Umbilical cord (tissue), 1 donor: ENCODE measurements at regions not wholly inside any gene's neighbourhood (a gene's known extent, or its start where the extent isn't known, plus 50 kb on each side); places are given as distances from the start of the nearest gene placed in this dataset.

Experiments
- DNase-seq: peaks from one replicate; pipeline ENCODE4 v3.0.0-alpha.2; 2015; ENCODE audit warnings: low spot score

DNA sequence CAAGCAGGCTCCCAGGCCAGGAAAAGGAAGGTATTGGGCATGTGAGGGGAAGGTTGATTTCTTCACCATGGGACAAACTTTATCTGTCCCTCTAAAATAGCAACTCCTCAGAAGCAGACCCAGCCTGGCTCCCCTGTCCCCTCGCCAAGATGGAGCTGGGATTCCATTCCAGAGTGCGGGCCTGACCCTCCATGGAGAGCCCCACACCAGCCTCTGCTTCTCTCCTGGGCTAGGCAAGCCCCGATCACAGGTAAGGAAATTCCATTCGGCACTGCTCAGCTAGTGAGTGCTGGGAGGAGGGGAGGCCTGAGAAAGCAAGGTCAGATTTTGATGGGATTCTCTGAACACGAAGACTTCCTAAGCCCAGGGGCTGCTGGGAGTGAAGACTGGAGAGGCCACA is 98.4 kb downstream of the EFNB1 start:
- DNase-seq, result no peak

- DNase-seq, result no peak
Measured at GRCh38 chrX:68923147-68923546, 94.3 kb downstream of the EFNB1 start.

GRCh38 chrX:68922013-68922412 is 93.2 kb downstream of the EFNB1 start:
- DNase-seq, result no peak

- peak; percentile 63 for DNase-seq
Measured at GRCh38 chrX:68920561-68920960, 91.7 kb downstream of the EFNB1 start.

GRCh38 chrX:68919707-68920106 is 90.9 kb downstream of the EFNB1 start:
- no peak for DNase-seq

DNA sequence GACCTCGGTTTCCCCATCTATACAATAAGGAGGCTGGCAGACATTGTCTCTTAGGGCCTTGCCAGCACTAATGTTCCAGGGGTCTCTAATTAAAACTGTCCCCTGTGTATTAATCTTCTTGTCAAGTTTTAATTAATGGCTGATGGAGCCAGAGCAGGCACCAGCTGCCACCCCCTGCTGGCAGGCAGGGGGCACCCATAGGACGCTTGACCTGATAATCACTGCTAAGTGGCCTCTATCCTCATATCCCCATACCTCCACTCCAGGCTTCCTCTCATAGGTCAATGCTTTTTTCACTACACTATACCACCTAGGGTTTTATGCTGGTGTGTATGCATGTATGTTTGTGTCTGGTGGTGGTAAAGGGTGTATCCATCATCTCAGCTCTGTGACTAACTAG is 89.4 kb downstream of the EFNB1 start:
- no peak for DNase-seq

- DNase-seq, result no peak
Measured at GRCh38 chrX:68917799-68918198, 89.0 kb downstream of the EFNB1 start.

DNA sequence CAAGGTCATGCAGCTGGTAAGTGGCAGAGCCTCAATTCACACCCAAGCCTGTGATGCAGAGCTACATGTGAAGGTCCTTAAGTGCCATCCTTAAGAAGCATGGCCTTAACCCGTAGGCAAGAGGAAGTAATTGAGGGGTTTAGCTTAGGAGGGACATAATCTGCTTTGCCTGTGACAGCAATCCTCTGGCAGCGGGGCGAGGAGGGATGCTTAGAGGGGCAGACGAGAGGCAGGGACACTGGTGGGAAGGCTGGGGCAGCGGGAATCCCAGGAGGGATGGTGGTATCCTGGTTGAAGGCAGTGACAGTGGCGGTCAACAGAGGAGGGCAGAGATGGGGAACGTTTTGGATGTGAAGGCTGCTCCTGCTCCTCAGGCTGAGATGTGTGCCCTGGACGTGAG is 88.1 kb downstream of the EFNB1 start:
- DNase-seq, result no peak

DNA sequence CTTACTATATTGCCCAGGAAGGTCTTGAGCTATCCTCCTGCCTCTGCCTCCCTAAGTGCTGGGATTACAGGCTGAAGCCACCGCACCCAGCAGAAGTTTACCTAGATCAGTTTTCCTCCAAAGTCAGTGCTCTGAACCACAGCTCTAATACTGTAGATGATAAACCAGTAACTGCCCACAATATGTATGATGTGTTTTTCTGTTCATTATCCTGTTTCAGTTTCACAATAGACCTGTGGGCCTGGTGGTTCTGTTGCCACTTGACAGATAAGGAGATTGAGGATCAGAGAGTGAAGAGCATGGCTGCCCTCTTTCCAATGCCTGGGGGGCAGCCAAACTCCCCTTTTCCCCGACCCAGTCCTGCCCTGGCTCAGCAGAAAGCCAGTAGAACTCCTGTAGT is 87.0 kb downstream of the EFNB1 start:
- no peak for DNase-seq

DNA sequence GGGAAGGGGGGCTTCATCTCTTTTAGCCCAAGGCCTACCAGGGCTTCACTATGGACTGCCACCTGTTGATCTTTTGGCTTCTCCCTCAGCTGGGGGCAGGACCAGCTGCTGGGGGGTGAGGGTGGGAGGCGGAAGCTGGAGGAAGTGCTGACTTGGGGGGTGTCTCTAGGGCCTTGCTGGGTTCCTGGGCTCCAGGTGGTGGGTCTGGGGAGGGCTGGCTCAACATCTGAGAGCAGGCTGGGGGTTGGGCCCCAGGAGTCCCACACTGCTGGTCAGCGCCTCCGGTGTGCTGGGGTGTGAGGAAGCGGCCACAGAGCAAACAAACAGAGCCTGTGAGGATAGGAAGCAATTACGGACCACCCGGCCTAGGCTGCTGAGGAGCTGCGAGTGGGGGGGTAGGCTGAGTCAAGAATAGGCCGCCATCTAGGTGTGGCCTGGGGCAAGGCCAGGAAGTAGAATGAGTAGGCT is 85.7 kb downstream of the EFNB1 start:
- DNase-seq, result no peak

- no peak for DNase-seq
Measured at GRCh38 chrX:68913249-68913547, 84.4 kb downstream of the EFNB1 start.

DNA sequence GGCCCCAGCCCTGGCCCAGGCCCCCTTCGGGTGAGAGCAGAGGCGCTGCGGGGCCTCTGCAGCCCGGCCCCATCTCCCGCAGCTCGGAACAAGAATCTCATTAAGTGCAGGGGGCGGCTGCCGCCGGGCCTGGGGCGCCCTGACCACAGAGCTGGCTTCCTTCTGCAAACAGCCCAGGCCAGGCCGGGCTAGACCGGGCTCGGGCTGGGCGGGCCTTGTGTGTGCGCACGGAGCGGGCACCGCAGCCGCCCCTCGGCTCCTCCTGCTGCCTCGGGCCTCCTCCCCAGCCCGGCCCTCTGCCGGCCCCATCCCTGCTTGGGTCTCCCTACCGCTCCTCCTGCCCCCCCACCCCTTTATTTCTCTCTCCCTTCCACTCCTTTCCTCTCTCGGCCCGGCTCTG is 83.3 kb downstream of the EFNB1 start:
- peak; percentile 73 for DNase-seq

DNA sequence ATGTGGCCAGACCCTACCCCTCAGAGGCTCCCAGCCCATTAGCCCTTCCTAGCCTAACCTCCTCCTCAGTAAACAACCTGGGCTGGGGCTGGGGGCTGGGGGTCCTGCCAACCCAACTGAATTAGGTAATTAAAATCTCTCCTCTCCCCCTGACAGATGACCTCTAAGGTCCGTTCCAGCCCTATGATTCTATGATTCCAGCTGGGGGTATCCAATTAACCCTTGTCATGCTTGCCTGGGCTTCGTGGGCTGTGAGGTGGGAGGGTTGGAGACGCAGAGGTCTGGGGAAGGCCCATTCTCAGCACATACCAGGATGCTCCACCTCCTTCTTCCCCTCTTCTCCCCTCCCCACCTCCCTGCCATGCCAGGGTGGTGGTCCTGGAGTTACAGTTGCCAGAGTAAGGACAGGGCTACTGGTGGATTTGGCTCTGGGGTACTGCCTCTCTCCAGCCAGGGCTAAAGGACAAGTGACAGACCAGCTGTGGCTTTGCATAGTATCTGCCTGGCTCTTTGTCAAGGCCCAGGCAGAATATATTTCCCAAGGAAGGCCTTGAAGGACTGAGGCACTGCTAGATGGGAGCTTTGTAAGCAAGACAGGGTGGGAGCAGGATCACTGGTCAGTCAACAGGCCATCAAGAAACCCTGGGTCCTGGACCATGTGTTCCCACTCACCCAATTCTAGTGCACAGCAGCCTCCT is 82.1 kb downstream of the EFNB1 start:
- no peak for DNase-seq

- DNase-seq, result no peak
Measured at GRCh38 chrX:68909945-68910344, 81.1 kb downstream of the EFNB1 start.

GRCh38 chrX:68908071-68908470 is 79.2 kb downstream of the EFNB1 start:
- no peak for DNase-seq

- DNase-seq, result peak; percentile 28
Measured at GRCh38 chrX:68902706-68903504, 74.1 kb downstream of the EFNB1 start.

DNA sequence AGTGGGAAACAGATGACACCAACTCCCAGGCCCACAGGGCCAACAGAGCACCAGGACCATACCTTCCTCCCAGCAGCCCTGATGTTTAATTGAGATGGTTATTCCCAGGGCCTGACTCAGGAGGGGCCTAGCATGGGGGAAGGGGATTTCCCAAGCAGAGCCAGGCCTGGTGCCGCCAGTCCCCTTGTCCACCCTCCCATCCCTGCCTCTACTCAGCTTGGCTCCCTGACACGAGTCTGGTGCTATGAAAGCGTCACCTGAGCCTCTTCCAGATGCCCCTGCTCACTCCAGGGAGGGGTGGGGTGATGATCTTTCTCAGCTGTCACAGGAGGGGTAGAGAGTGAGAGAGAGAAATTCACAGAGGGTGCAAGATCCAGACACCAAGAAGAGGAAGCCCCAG is 72.7 kb downstream of the EFNB1 start:
- DNase-seq, result no peak

GRCh38 chrX:68898598-68898997 is 69.8 kb downstream of the EFNB1 start:
- DNase-seq, result no peak

DNA sequence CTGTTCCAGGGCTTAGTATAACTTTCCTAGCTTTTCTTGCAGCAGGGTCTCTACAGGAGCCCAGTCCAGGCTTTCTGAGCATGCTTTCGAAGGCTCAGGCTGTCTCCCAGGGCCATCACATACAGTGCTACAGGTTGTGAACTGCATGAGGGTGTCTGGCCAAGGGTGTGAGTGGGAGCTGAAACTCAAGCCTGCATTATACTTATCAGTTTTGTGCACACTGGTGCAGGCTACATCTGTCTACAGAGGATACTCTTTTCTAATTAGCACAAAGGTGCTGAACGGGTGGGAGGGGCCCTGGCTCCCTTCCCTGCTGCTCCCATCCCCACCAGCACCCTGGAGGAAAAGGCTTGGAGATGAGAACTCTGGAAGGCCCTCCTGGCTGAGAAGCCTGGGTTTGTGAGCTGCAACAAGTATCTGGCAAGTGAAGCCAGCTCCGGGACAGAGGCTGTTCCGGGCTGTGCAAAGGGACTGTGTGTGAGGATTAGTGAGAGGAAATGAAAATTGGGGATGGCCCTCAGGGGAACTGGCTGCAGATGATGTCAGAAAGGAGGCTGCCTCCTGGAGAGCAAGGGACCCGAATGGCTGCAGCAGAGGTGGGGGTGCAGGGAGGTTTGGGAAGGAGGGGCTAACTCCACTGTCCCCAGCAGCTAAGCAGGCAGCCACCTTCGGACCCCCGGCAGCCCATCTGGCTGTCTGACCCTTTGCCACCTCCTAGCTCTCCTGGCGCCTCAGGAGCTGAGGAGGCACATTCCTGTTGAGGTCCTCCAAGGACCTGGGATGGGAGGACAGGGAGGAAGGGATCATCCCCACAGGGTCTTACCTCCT is 68.5 kb downstream of the EFNB1 start:
- DNase-seq, result no peak

DNA sequence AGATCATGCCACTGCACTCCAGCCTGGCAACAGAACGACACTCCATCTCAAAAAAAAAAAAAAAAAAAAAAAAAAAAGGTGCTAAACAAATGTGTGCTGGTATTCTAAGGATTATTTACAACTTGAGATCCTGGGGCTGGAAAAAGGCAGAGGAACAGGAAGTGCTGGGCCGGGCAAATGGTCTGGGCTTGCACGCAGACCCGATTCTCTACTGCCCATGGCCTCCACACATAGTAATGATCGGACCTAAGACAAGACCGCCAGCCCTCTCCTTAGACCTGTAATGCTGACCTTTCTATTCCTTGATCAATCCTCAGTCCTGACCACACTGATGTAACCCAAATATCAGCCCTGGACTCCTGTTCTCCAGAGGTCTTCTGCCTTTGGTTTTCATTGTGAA is 67.8 kb downstream of the EFNB1 start:
- no peak for DNase-seq

DNA sequence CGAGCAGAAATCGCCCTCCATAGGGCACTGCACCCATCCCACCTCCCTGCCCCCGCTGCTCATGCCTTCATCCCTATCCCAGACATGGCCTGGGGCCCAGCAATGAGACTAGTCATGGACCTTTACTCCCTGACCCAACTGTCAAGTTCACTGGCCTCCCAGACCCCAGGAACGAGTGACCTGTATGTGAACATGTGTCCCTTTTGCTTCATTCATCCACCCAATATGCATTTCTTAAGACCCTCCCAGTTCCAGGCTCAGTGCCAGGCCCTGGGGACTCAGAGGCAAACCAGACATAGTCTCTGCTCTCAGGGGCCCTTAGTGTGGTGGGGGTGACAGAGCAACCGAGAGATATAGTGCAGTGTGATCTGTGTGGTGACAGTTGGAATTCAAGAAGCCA is 67.0 kb downstream of the EFNB1 start:
- no peak for DNase-seq

DNA sequence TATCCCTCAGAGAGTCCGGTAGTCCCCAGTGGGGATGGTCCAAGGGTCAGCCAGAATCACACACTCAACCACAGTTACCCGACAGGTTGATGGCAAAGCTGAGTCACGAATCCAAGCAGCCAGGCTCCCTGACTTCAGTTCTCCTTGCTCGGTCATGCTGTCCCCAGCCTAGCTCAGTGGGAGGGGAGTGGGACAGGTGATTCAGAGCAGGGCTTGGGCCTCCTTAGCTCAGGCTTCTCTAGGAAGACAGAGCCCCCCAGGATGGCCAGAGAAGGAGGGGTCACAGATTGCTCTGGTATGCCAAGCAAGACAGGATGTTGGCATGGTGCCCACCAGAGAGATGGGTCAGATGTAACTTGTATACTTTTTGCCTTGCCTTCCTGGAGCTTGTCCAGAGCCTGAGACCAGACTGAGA is 66.5 kb downstream of the EFNB1 start:
- peak; percentile 61 for DNase-seq
